ENCODE measurements at regions not wholly inside any gene's neighbourhood (a gene's known extent, or its start where the extent isn't known, plus 50 kb on each side); places are given as distances from the start of the nearest gene placed in this dataset.

- ATAC-seq (no peak), FAIRE-seq (no peak), DNase-seq (ENCODE audit: low spot score) (no peak)
- no peak overlapping the region for H3K27ac ChIP-seq (ENCODE audit: extremely low read length, insufficient read depth, low read length)
- no peak overlapping the region for H3K4me2 ChIP-seq (ENCODE audit: low read depth, low read length)
- no peaks in the 10 kb centered on the region for H3K4me1 ChIP-seq (ENCODE audit: insufficient read depth, low read length)
- H3K9ac ChIP-seq (ENCODE audit: insufficient read depth, low read depth, low read length): no peak overlapping the region
- in situ Hi-C loops (cut with HindIII; ENCODE audit: extremely low pct_ligation_motif_present, low pct_unique_long_range_greater_than_20kb) (no loop called here), intact Hi-C loops (cut with micrococcal nuclease; ENCODE audit: unreplicated experiment) (loop anchor here (10.0 kb wide), 1 partner anchor 63 kb away; no protein-coding TSS in a partner anchor)
- H3K27me3 ChIP-seq (ENCODE audit: control insufficient read depth in 1 of 2, insufficient read depth in 2 of 2, low read length in 2 of 2): no peaks in the 10 kb centered on the region
- no peaks in the 10 kb centered on the region for H4K20me1 ChIP-seq (ENCODE audit: insufficient read depth, low read length)
- POLR2A ChIA-PET: no interaction called here
- BruUV-seq (replicated peaks): no TSS peak
- 46% methylated on average over 1 of the region's 1 CpG for WGBS (ENCODE audit: low lambda C conversion rate)
- no peaks in the 10 kb centered on the region for H3K36me3 ChIP-seq (replicated peaks in 1 of 2; ENCODE audit: control insufficient read depth in 1 of 2, insufficient read depth in 2 of 2, low read length in 2 of 2)
- no peak overlapping the region for H3K4me3 ChIP-seq (replicated peaks in 1 of 3; ENCODE audit: insufficient read depth in 1 of 3, low read depth in 2 of 3, low read length in 3 of 3)
- CTCF ChIA-PET (ENCODE audit: low intra/inter-chr PET ratio, low total read pairs): no interaction called here
- no peak overlapping the region for H2AFZ ChIP-seq (ENCODE audit: low read length)
- no peaks in the 10 kb centered on the region for H3K9me3 ChIP-seq (ENCODE audit: low read length)
- H3K79me2 ChIP-seq (ENCODE audit: insufficient read depth, low read length): no peaks in the 10 kb centered on the region
- TF ChIP-seq MXD3 (CRISPR knock-in tag; IDR thresholded peaks at IDR 0.05): no peak
- no peak for TF ChIP-seq ZNF317 (CRISPR knock-in tag; IDR thresholded peaks at IDR 0.05)
- TF ChIP-seq CBFB (CRISPR knock-in tag; IDR thresholded peaks at IDR 0.05): no peak
- TF ChIP-seq CREBL2 (CRISPR knock-in tag; IDR thresholded peaks at IDR 0.05; ENCODE audit: borderline replicate concordance): no peak
- no peak for TF ChIP-seq TEAD2 (CRISPR knock-in tag; IDR thresholded peaks at IDR 0.05)
- TF ChIP-seq ZNF580 (CRISPR knock-in tag; IDR thresholded peaks at IDR 0.05; ENCODE audit: borderline replicate concordance, low read depth): no peak
- no peak for TF ChIP-seq IKZF1 (IDR thresholded peaks at IDR 0.05)
- no peak for TF ChIP-seq NAIF1 (CRISPR knock-in tag; IDR thresholded peaks at IDR 0.05; ENCODE audit: borderline replicate concordance)
- no peak for TF ChIP-seq ZXDC (CRISPR knock-in tag; IDR thresholded peaks at IDR 0.05)
- TF ChIP-seq CENPBD1 (CRISPR knock-in tag; IDR thresholded peaks at IDR 0.05; ENCODE audit: borderline replicate concordance, low read depth): no peak
- no peak for TF ChIP-seq TAF1 (CRISPR knock-in tag; IDR thresholded peaks at IDR 0.05)
- TF ChIP-seq ZNF557 (CRISPR knock-in tag; IDR thresholded peaks at IDR 0.05): no peak
- no peak for TF ChIP-seq EHMT2 (IDR thresholded peaks at IDR 0.05; ENCODE audit: borderline replicate concordance, low read depth, low read length)
- TF ChIP-seq ZNF800 (CRISPR knock-in tag; IDR thresholded peaks at IDR 0.05): no peak
These were observed 629.7 kb upstream of the IMPG1 start for GRCh38 chr6:76702187-76702586.

Data from HepG2 (cell line).